Renal cortical epithelial cell (primary cell): ENCODE measurements at regions not wholly inside any gene's neighbourhood (a gene's known extent, or its start where the extent isn't known, plus 50 kb on each side); places are given as distances from the start of the nearest gene placed in this dataset.
"Not testable (repeated sequence)": the region's sequence is repeated elsewhere in the genome, so short reads cannot be mapped to it uniquely, and the experiment has no call there.

Experiments used
- DNase-seq: peaks from one replicate; pipeline ENCODE4 v3.0.0-alpha.2; 2011; ENCODE audit warnings: low read depth

GRCh38 chr1:183753464-183753891 lies 51.4 kb upstream of the RGL1 start:
- no peak for DNase-seq

DNA sequence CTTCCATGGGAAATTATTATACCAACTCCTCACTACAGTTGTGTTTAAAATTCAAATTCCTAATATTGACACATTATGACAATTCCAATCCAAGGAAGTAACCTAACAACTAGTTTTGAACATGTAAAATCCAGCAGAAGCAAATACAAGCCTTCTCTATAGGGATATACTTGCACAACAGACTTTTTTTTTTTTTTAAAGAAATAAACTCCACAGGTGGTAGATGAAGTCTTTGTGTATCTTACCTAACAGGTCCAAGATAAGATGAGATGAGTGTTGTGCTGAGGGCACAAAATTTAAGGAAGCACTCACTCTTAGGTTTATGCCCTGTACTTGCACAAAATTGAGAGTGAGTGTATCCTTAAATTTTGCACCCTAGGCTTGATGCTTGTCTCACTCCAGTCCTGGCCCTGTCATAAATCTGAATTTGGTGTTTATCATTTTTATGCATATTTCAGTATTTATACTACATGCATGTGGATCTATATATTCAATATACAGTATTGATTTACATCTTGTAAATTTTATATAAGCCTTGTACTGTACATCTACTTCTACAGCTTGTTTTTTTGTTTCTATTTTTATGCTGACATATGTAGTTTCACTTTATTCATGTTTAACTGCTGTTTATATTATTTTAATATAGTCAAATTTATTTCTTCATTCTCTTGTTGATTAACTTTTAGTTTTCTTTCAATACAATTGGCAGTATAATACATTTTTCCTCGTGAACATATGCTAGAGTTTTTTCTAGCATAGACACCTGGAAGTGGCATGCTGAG lies 60.6 kb upstream of the RGL1 start:
- DNase-seq, result no peak

- no peak for DNase-seq
These were observed 62.6 kb upstream of the RGL1 start for GRCh38 chr1:183742355-183742754.

DNA sequence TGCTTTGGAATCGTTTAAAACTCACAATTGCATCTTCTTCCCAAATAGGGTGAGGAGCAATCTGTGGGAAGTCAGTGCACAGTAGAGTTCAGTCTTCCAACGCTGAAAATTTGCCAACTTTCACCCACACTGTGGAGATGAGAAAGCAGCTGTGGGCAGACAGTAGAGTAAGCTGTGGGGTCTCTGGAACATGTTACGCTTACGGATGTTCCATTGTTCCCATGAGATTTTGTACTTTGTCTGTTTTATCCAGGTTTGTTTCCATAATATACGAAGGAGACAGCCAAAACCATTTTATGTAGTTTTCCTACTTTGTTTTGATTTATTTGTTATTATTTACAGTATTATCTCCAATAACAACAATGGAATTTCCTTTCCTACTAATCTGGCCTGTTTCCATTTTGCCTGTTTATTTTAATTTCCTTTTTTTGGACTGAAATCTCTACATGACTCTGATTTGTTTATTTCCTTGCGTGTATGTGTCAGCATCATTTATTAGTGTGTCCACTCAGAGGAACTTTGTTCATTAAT lies 65.1 kb upstream of the RGL1 start:
- no peak for DNase-seq

DNA sequence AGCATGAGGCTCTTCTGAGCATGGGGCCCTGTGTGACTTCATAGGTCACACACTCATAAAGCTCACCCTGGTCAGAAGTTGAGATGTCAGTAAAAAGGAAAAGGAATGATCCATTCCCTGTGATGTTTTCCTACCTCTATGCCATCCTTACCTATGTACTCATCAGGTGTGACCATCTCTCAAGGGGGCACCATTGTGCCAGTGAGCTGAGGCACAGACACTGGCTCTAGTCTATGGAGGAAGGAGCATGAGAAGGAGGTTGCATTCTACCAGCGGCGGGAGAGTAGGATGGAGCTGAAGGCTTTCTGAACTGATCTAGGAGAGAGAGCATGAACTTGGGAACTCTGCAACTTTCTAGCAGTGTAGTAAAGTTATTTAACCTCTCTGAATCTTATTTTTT lies 65.8 kb upstream of the RGL1 start:
- DNase-seq, result no peak

- DNase-seq, result not testable (repeated sequence)
These were observed 67.0 kb upstream of the RGL1 start for GRCh38 chr1:183737916-183738315.

DNA sequence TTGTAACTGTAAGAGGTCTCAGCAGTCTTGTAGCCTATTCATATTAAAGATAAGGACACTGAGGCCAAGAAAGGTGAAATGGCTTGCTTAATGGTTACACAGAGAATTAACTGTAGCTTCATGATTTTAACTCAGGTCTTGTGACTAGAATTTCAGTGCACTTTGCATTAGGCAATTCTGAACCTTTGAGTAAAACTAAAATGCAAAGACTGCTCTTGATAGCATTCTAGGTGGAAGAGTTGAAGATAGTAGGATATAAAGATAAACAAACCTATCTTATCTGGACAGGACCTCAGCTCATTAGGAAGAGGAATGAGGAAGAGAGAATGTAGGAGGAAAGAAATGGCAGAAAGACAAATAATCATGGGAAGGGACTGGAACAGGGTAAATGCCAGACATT lies 68.6 kb upstream of the RGL1 start:
- DNase-seq, result no peak

- peak; percentile 37 for DNase-seq
These were observed 69.7 kb upstream of the RGL1 start for GRCh38 chr1:183735069-183735860.

DNA sequence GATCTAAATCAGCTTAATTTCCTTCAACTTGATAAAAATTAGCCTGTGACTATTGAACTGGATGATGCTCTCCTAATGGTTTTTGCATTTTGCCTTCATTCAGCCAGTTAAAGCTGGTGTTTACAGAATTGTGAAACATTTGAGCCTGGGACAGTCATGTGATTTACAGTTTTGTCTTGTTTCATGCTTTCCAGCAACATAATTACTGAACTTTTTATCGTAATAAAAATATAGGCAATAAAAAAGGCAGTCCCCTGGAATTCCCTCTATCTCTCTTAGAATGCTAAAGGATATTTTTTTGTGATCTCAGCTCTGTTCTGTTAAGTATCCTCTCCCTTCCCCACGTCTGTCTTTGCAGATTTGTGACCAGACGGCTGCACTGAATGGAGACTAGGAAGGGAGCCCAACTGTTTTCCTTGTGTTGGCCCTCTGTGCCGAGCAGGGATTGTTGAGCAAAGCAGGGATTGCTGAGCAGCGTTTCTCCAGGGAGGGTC lies 70.3 kb upstream of the RGL1 start:
- peak; percentile 52 for DNase-seq

- DNase-seq, result no peak
These were observed 71.2 kb upstream of the RGL1 start for GRCh38 chr1:183733715-183734114.

- no peak for DNase-seq
These were observed 72.6 kb upstream of the RGL1 start for GRCh38 chr1:183732236-183732880.

DNA sequence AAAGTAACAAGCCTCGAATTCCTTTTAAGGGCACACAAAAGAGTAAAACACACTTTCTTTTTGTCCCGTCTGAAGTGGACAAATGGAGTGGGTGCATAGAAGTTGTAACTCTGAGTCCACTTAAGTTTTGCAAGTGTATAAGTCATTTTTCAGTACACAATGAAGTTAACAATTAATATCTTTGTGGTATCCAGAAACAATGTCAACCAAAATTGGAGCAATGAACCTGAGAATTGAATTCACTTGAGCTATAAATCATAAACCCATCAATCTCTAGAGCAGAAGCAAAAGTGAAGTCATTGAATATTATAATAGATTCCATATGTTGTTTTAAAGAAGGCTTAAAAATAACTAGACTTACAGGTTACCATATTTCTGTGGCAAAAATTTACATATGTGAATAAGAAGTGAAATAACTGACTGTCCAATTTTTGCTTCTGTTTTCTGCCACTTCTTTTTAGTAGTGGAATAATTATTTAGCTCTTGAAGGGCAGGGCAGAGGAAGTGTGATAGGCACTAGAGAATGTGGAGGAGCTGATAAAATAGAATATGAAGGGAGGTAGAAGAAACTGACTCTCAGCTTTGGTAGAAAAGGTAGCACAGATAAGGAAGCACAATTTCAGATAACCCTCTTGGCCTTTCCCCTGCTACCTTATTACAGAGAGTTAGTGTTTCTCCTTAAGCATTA lies 73.9 kb upstream of the RGL1 start:
- DNase-seq, result no peak

- no peak for DNase-seq
These were observed 74.7 kb upstream of the RGL1 start for GRCh38 chr1:183730107-183730724.

DNA sequence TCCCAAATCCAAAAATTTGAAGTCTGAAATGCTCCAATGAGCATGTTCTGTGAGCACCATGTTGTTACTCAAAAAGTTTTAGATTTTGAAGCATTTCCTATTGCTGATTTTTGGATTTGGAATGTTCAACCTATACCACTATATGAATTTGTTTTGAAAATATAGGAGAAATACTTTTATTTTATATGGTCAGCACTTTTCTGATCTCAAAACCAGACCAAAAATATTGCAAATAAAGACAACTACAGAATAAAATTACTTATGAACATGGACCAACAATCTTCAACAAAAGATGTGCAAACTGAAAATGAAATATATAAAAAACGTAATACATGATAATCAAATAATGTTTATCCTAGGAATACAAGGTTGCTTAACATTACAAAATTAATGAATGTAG lies 73.7 kb upstream of the APOBEC4 start:
- no peak for DNase-seq

- no peak for DNase-seq
These were observed 71.4 kb upstream of the APOBEC4 start for GRCh38 chr1:183724350-183725042.

DNA sequence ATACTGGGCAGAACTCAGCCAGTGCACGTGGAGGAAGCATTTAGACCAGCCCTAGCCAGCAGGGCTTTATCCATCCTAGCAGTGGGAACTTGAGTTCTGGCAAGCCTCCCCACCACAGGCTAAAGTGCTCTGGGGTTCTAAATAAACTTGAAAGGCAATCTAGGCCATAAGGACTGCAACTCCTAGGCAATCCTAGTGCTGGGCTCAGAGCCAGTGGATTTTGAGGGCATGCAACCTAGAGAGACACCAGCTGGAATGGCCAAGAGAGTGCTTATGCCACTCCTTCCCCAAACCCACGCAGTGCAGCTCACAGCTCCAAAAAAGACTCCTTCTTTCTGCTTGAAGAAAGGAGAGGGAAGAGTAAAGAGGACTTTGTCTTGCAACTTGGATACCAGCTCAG lies 70.5 kb upstream of the APOBEC4 start:
- no peak for DNase-seq

DNA sequence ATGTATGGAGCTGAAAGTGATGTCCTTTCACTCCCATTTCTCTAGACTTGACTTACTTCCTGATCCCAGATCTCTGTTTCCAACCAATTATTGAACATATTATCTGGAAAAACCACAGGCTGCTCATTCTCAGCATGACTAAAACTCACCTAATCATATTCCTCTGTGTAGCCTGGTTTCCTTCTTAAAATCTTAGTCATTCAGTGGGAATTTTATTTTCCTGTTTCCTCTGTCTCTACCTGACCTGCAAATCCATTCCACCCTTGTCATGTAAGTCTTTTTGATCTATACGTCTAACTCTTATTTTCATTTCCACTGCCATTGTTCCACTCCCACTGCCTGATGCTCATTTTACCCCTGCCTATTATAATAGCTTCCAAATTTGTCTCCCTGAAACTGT lies 67.9 kb upstream of the APOBEC4 start:
- no peak for DNase-seq

GRCh38 chr1:183720028-183720427 lies 66.9 kb upstream of the APOBEC4 start:
- DNase-seq, result no peak

DNA sequence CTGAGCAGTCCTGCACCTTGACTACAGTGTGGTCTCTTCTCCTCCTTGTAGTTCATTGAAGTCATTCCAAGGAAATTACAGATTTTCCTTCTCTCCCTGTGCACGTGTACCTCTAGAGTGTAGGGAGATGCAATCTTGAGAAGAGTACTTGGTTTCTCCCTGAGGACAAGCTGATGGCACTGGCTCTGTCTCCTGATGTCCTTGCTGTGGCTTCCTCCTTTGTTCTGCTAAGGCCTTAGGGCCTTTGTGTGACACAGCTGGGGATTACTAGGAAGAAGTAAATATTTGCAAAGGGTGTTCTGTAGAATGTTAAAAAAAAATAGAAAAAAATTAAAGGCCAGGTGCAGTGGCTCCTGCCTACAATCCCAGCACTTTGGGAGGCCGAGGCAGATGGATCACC lies 66.2 kb upstream of the APOBEC4 start:
- DNase-seq, result no peak

- no peak for DNase-seq
These were observed 63.2 kb upstream of the APOBEC4 start for GRCh38 chr1:183716286-183716685.
